HL-60 (cell line): ENCODE measurements at regions not wholly inside any gene's neighbourhood (a gene's known extent, or its start where the extent isn't known, plus 50 kb on each side); places are given as distances from the start of the nearest gene placed in this dataset.

Experiments used
- CTCF ChIP-seq: IDR thresholded peaks from one replicate; pipeline ENCODE4 v1.5.1; 2011; ENCODE audit warnings: low read length, control low read depth, inconsistent platforms; ENCODE audit not compliant: insufficient read depth
- POLR2AphosphoS5 ChIP-seq: IDR thresholded peaks from 2 replicates; pipeline ENCODE4 v1.6.1; 2012; ENCODE audit warnings: low read depth

- TF ChIP-seq CTCF (no peak), POLR2AphosphoS5 (no peak)
These were observed 155.4 kb downstream of the GALR1 start for GRCh38 chr18:77405096-77405495.
